Esophagus squamous epithelium (tissue), 5 donors: ENCODE measurements at regions not wholly inside any gene's neighbourhood (a gene's known extent, or its start where the extent isn't known, plus 50 kb on each side); places are given as distances from the start of the nearest gene placed in this dataset.
"Not testable (repeated sequence)": the region's sequence is repeated elsewhere in the genome, so short reads cannot be mapped to it uniquely, and the experiment has no call there.

Source experiments
- DNase-seq: peaks from one replicate; lab custom pipeline; 2025; lab: John Stamatoyannopoulos, UW
- H3K27ac ChIP-seq, 4 donors: fragments of 200-600 bp; sonication (generic); one replicate each; pipeline ENCODE4 v1.5.1; 2016 to 2019; ENCODE audit warnings: mild to moderate bottlenecking in 1 of 4
- H3K27me3 ChIP-seq, 4 donors: fragments of 200-600 bp; sonication (generic); 1 replicate in 3 of 4; 2 replicates in 1 of 4; pipeline versions ENCODE4 v1.5.1 to v1.6.0; 2017 to 2021; ENCODE audit warnings: antibody characterized with exemption in 1 of 4
- H3K36me3 ChIP-seq, 3 donors: fragments of 200-600 bp; sonication (generic); one replicate each; pipeline ENCODE4 v1.5.1; 2016 to 2019
- H3K4me1 ChIP-seq, 3 donors: fragments of 200-600 bp; sonication (generic); one replicate each; pipeline ENCODE4 v1.5.1; 2017 to 2019
- H3K4me3 ChIP-seq, 4 donors: fragments of 200-600 bp; sonication (generic); 1 replicate in 3 of 4; 2 replicates in 1 of 4; pipeline ENCODE4 v1.5.1; 2016 to 2019; ENCODE audit warnings: mild to moderate bottlenecking in 2 of 4, moderate library complexity in 1 of 4
- H3K9me3 ChIP-seq, 3 donors: fragments of 200-600 bp; sonication (generic); one replicate each; pipeline ENCODE4 v1.5.1; 2016 to 2019
- CTCF ChIP-seq, 6 experiments: fragments of 450-650 bp in 4 of 6; fragments of 200-600 bp in 2 of 6; sonication (generic) in 2 of 6; IDR thresholded peaks; one replicate each; pipeline ENCODE4 v1.5.1; 2016 to 2019; ENCODE audit warnings: antibody characterized with exemption in 6 of 6, mild to moderate bottlenecking in 4 of 6, moderate library complexity in 4 of 6
- POLR2A ChIP-seq, 4 donors: fragments of 450-650 bp; IDR thresholded peaks; one replicate each; pipeline ENCODE4 v1.6.1; 2017; ENCODE audit warnings: antibody characterized with exemption in 4 of 4, mild to moderate bottlenecking in 4 of 4, moderate library complexity in 3 of 4
- WGBS, 2 donors: methylation state at CpG; one replicate each; pipeline ENCODE4 v1.1.5; 2018; 5-methylcytosine and 5-hydroxymethylcytosine counted together
- intact Hi-C: fragments of 100-400 bp; cut with DNase I; formaldehyde crosslinking; loops from one replicate; pipeline ENCODE4 v1.15.0; 2022
- donor health status: DM: yes; HTN: yes; CAD: no.

- 33 to 45% methylated on average over 2 of the region's 2 CpGs for WGBS, 2 donors
- intact Hi-C loops = no loop called here
- H3K4me3 ChIP-seq = no peak overlapping the region
These were observed 691.4 kb upstream of the POM121L12 start for GRCh38 chr7:52344015-52344414.

GRCh38 chr7:52340067-52340466, 695.4 kb upstream of the POM121L12 start:
- WGBS, 2 donors = 52 to 55% methylated on average over 6 of the region's 6 CpGs
- TF ChIP-seq CTCF (IDR thresholded peaks at IDR 0.05) = no peak
- no peak for TF ChIP-seq POLR2A (IDR thresholded peaks at IDR 0.05)
- intact Hi-C loops = no loop called here
- H3K27ac ChIP-seq = no peak overlapping the region
- H3K4me3 ChIP-seq = no peak overlapping the region
- H3K4me1 ChIP-seq = no peaks in the 10 kb centered on the region
- no peak for DNase-seq
- no peaks in the 10 kb centered on the region for H3K27me3 ChIP-seq
- H3K9me3 ChIP-seq = peaks cover 0 to 9% (median 0%) of the 10 kb centered on the region in 3 donors
- H3K36me3 ChIP-seq = no peaks in the 10 kb centered on the region

More at GRCh38 chr7:52344015-52344414, 691.4 kb upstream of the POM121L12 start:
- no peak for TF ChIP-seq POLR2A (IDR thresholded peaks at IDR 0.05)
- TF ChIP-seq CTCF (IDR thresholded peaks at IDR 0.05) = no peak
- Histone ChIP-seq H3K27me3 (no peaks in the 10 kb centered on the region), H3K4me1 (no peaks in the 10 kb centered on the region), H3K27ac (no peak overlapping the region), H3K9me3 (no peaks in the 10 kb centered on the region), H3K36me3 (no peaks in the 10 kb centered on the region)
- no peak for DNase-seq

DNA sequence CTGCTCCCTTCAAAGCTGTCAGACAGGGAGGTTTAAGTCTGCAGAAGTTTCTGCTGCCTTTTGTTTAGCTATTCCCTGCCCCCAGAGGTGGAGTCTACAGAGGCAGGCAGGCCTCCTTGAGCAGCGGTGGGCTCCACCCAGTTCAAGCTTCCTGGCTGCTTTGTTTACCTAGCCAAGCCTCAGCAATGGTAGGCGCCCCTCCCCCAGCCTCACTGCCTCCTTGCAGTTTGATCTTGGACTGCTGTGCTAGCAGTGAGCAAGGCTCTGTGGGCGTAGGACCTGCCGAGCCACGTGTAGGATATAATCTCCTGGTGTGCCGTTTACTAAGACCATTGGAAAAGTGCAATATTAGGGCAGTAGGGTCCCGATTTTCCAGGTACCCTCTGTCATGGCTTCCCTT, 707.1 kb upstream of the POM121L12 start:
- H3K27me3 ChIP-seq, intact Hi-C loops: not testable (repeated sequence)
- WGBS, 2 donors = 53 to 79% methylated on average over 2 to 3 of the region's 7 CpGs

GRCh38 chr7:52325237-52325636, 710.2 kb upstream of the POM121L12 start:
- TF ChIP-seq POLR2A (IDR thresholded peaks at IDR 0.05) = no peak
- TF ChIP-seq CTCF (IDR thresholded peaks at IDR 0.05) = no peak

More for the DNA sequence above, 707.1 kb upstream of the POM121L12 start:
- not testable (repeated sequence) for H3K4me1 ChIP-seq, H3K4me3 ChIP-seq, H3K27ac ChIP-seq, H3K9me3 ChIP-seq, DNase-seq, H3K36me3 ChIP-seq

GRCh38 chr7:52323202-52323746, 712.2 kb upstream of the POM121L12 start:
- Histone ChIP-seq H3K9me3 (peaks cover 0 to 3% (median 0%) of the 10 kb centered on the region in 3 donors), H3K27ac (no peak overlapping the region), H3K4me1 (no peaks in the 10 kb centered on the region), H3K4me3 (no peak overlapping the region), H3K27me3 (no peaks in the 10 kb centered on the region), H3K36me3 (no peaks in the 10 kb centered on the region)
- intact Hi-C loops = no loop called here
- 73 to 88% methylated on average over 1 of the region's 1 CpG for WGBS, 2 donors
- TF ChIP-seq POLR2A (IDR thresholded peaks at IDR 0.05) (no peak), CTCF (IDR thresholded peaks at IDR 0.05) (no peak)
- DNase-seq = no peak

More at GRCh38 chr7:52325237-52325636, 710.2 kb upstream of the POM121L12 start:
- no peak overlapping the region for H3K27ac ChIP-seq
- H3K27me3 ChIP-seq = no peaks in the 10 kb centered on the region
- intact Hi-C loops = no loop called here
- DNase-seq = no peak
- H3K4me3 ChIP-seq = no peak overlapping the region
- WGBS, 2 donors = 5 to 18% methylated on average over 1 of the region's 1 CpG
- no peaks in the 10 kb centered on the region for H3K4me1 ChIP-seq
- no peaks in the 10 kb centered on the region for H3K36me3 ChIP-seq
- peaks cover 0 to 7% (median 0%) of the 10 kb centered on the region in 3 donors for H3K9me3 ChIP-seq

- no peak for DNase-seq
- 81 to 86% methylated on average over 2 of the region's 2 CpGs for WGBS, 2 donors
- H3K27me3 ChIP-seq = no peaks in the 10 kb centered on the region
- H3K9me3 ChIP-seq = no peaks in the 10 kb centered on the region
- intact Hi-C loops = no loop called here
- no peak overlapping the region for H3K27ac ChIP-seq
- H3K4me1 ChIP-seq = no peaks in the 10 kb centered on the region
- TF ChIP-seq POLR2A (IDR thresholded peaks at IDR 0.05) (no peak), CTCF (IDR thresholded peaks at IDR 0.05) (no peak)
- no peaks in the 10 kb centered on the region for H3K36me3 ChIP-seq
- H3K4me3 ChIP-seq = no peak overlapping the region
These were observed 714.8 kb upstream of the POM121L12 start for GRCh38 chr7:52320610-52321009.
